Mucosa of rectum (tissue), 2 donors: ENCODE measurements at regions not wholly inside any gene's neighbourhood (a gene's known extent, or its start where the extent isn't known, plus 50 kb on each side); places are given as distances from the start of the nearest gene placed in this dataset.

Source experiments
- H3K27ac ChIP-seq, 2 donors: one replicate each; pipeline ENCODE4 v1.7.0; 2013; ENCODE audit warnings: inconsistent platforms in 2 of 2, low read depth in 2 of 2, low read length in 2 of 2
- H3K27me3 ChIP-seq, 2 donors: one replicate each; pipeline ENCODE4 v1.7.0; 2013; ENCODE audit warnings: low read length in 2 of 2; ENCODE audit not compliant: control insufficient read depth in 2 of 2, insufficient read depth in 2 of 2
- H3K36me3 ChIP-seq, 2 donors: one replicate each; pipeline ENCODE4 v1.7.0; 2013; ENCODE audit warnings: low read length in 2 of 2; ENCODE audit not compliant: control insufficient read depth in 2 of 2, insufficient read depth in 2 of 2
- H3K4me1 ChIP-seq, 2 donors: one replicate each; pipeline ENCODE4 v1.7.0; 2013; ENCODE audit warnings: low read length in 2 of 2, mild to moderate bottlenecking in 1 of 2; ENCODE audit not compliant: control insufficient read depth in 2 of 2, insufficient read depth in 2 of 2
- H3K4me3 ChIP-seq, 2 donors: one replicate each; pipeline ENCODE4 v1.7.0; 2013; ENCODE audit warnings: low read length in 2 of 2
- H3K9ac ChIP-seq, 2 donors: one replicate each; pipeline ENCODE4 v1.7.0; 2013; ENCODE audit warnings: low read length in 2 of 2, low read depth in 1 of 2, mild to moderate bottlenecking in 1 of 2
- H3K9me3 ChIP-seq, 2 donors: one replicate each; pipeline ENCODE4 v1.7.0; 2013; ENCODE audit warnings: low read length in 2 of 2; ENCODE audit not compliant: control insufficient read depth in 2 of 2
- donor health status: healthy.
- donor health status: Normal muscosa, but diverticular disease.

DNA sequence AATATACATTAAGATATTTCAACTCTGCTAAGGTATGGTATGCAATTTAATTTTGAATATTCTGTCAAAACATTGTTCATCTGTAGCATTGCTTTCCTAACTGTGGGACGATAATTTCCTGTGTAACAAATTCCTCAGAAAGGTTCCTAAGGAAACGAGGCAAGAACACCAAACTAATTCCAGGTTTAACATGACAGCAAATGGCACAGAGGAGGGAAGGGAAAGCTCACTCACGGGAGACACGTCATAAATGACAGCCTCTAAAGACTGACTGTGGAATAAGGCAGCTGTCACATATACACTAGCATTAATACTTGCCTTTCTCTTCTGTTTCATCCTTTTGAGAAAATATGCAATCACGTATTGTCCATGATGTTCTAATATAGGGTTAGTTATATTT, 380.6 kb downstream of the LIG4 start:
- no peaks in the 10 kb centered on the region for H3K36me3 ChIP-seq
- H3K9ac ChIP-seq, result no peak overlapping the region
- no peaks in the 10 kb centered on the region for H3K27me3 ChIP-seq
- H3K27ac ChIP-seq, result no peak overlapping the region
- no peak overlapping the region for H3K4me3 ChIP-seq
- H3K4me1 ChIP-seq, result no peaks in the 10 kb centered on the region
- no peaks in the 10 kb centered on the region for H3K9me3 ChIP-seq

DNA sequence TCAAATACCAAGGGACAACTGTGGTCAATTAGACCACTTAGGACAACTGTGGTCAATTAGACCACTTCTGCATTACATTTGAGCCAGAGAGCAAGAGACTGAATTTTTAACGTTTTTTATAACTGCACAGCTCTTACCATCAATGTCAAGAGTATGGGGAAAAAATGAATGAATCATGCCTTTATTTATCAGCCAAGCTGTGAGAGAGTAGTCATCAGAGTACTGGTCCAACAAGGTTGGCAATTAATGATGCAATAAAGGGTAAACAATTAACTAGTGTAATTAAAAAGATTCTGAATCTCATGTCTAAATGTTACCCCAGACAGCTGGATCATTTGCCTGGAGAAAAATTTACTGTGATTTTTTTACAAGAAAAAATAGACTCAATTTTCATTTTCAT, 381.1 kb downstream of the LIG4 start:
- H3K9me3 ChIP-seq, result no peaks in the 10 kb centered on the region
- no peak overlapping the region for H3K27ac ChIP-seq
- H3K36me3 ChIP-seq, result no peaks in the 10 kb centered on the region
- no peaks in the 10 kb centered on the region for H3K4me1 ChIP-seq
- H3K27me3 ChIP-seq, result no peaks in the 10 kb centered on the region
- no peak overlapping the region for H3K9ac ChIP-seq
- no peak overlapping the region for H3K4me3 ChIP-seq

DNA sequence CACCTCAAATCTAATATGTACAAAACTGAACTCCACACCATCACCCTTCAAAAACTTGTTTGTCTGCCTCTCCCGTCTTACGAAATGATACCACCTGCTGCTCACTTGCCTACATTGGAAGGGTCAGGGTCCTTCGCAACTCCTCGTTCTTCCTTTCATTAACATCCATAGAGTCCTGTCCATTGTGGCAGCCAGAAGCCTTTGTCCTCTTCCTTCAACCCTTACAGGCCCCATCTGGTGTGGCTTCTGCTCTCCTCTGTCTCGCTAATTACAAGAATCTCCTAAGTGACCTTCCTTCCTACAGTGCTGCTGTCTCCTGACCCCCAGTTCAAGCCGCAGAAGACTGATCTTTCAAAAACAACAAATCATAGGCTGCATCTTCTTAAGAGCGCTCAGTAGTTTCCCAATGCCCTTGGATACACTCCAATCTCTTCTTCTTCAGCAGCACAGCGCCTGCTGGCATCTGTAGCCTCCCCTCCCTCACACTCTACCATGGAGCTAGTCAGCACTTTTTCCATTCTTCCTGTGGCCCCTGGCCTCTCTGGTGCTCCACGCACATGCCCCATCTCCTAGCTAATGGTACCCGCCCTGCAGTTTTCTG, 382.7 kb downstream of the LIG4 start:
- Histone ChIP-seq H3K27ac (no peak overlapping the region), H3K4me1 (no peaks in the 10 kb centered on the region), H3K9ac (no peak overlapping the region), H3K36me3 (no peaks in the 10 kb centered on the region), H3K27me3 (no peaks in the 10 kb centered on the region), H3K4me3 (no peak overlapping the region), H3K9me3 (no peaks in the 10 kb centered on the region)

GRCh38 chr13:107830804-107831203, 384.5 kb downstream of the LIG4 start:
- H3K4me1 ChIP-seq, result no peaks in the 10 kb centered on the region
- H3K27ac ChIP-seq, result no peak overlapping the region
- H3K4me3 ChIP-seq, result no peak overlapping the region
- no peak overlapping the region for H3K9ac ChIP-seq
- H3K9me3 ChIP-seq, result no peaks in the 10 kb centered on the region
- H3K36me3 ChIP-seq, result no peaks in the 10 kb centered on the region
- no peaks in the 10 kb centered on the region for H3K27me3 ChIP-seq

DNA sequence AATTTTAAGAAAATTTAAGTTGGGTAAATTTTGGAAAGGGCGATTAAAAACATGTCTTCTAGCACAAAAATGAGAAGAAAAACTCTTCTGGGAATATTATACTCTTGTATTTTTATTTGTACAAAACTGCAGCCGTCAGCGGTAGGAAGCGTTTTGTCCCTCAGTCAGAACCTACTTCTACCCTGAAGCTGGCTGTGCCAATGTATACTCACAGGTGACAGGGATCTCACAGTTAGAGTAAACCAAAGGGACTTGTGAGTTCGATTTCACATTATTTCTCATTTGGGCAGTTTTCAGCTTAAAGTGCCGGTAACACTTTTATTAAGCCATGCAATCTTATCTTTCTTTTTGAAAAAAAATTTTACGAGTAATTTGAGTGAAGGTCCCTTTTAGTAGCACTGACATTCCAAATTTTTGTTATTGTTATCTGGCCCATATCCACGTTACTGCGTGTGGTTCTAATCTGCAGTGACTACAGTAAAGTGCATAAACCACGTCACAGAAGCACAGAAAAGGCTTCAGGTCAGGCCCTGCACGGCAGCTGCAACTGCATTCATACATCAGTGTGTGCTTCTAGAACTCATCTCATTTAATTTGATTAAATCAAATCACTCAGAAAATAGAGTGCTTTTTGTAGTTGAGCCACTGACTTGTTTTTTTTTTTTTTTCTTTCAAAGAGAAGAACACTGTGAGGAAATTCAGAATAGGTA, 387.3 kb downstream of the LIG4 start:
- no peak overlapping the region for H3K27ac ChIP-seq
- H3K4me1 ChIP-seq, result no peaks in the 10 kb centered on the region
- no peak overlapping the region for H3K4me3 ChIP-seq
- no peak overlapping the region for H3K9ac ChIP-seq
- no peaks in the 10 kb centered on the region for H3K36me3 ChIP-seq
- no peaks in the 10 kb centered on the region for H3K9me3 ChIP-seq
- H3K27me3 ChIP-seq, result no peaks in the 10 kb centered on the region

GRCh38 chr13:107824635-107825034, 390.7 kb downstream of the LIG4 start:
- H3K9me3 ChIP-seq, result no peaks in the 10 kb centered on the region
- no peak overlapping the region for H3K4me3 ChIP-seq
- no peaks in the 10 kb centered on the region for H3K36me3 ChIP-seq
- no peaks in the 10 kb centered on the region for H3K27me3 ChIP-seq
- H3K9ac ChIP-seq, result no peak overlapping the region
- H3K4me1 ChIP-seq, result no peaks in the 10 kb centered on the region
- H3K27ac ChIP-seq, result no peak overlapping the region

GRCh38 chr13:107822006-107822405, 393.3 kb downstream of the LIG4 start:
- Histone ChIP-seq H3K27ac (no peak overlapping the region), H3K36me3 (no peaks in the 10 kb centered on the region), H3K9ac (no peak overlapping the region), H3K9me3 (no peaks in the 10 kb centered on the region), H3K4me3 (no peak overlapping the region), H3K27me3 (no peaks in the 10 kb centered on the region), H3K4me1 (no peaks in the 10 kb centered on the region)

GRCh38 chr13:107821492-107821891, 393.8 kb downstream of the LIG4 start:
- Histone ChIP-seq H3K27ac (no peak overlapping the region), H3K4me3 (no peak overlapping the region), H3K36me3 (no peaks in the 10 kb centered on the region), H3K4me1 (no peaks in the 10 kb centered on the region), H3K27me3 (no peaks in the 10 kb centered on the region), H3K9ac (no peak overlapping the region), H3K9me3 (no peaks in the 10 kb centered on the region)

- H3K9ac ChIP-seq, result no peak overlapping the region
- no peak overlapping the region for H3K4me3 ChIP-seq
- no peaks in the 10 kb centered on the region for H3K9me3 ChIP-seq
These were observed 396.3 kb downstream of the LIG4 start for GRCh38 chr13:107819071-107819470.

DNA sequence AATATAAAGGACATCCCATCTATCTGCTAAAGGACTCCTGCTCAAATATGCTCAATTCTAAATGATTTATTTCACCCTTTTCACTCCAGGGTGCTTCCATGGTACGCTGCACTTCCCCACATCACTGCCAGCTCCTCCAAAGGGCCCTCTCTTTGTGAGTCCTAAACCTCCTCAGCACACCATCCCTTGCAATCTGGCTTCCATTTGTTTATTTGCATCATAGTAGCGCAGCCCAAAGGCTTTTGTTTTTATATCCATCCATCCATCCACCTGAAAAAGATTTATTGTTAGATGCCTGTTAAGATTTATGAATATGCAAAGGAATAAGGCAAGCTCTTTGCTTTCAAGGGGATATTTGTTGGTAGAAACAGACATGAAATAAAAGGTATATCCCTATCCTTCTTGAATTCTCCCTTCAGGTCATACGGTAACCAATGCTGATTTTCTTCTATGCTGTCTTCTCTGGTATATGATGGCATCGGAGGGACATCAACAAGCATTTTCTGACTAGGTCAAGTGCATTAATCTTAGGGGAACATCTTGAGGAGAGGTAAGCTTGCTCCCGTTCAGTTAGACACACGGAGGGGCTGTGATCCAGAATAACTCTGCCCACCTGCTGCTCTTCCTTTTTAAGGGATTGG, 397.6 kb downstream of the LIG4 start:
- Histone ChIP-seq H3K27me3 (no peaks in the 10 kb centered on the region), H3K9ac (no peak overlapping the region)

More at GRCh38 chr13:107819071-107819470, 396.3 kb downstream of the LIG4 start:
- Histone ChIP-seq H3K4me1 (no peaks in the 10 kb centered on the region), H3K36me3 (no peaks in the 10 kb centered on the region), H3K27ac (no peak overlapping the region), H3K27me3 (no peaks in the 10 kb centered on the region)

More for the DNA sequence above, 397.6 kb downstream of the LIG4 start:
- H3K9me3 ChIP-seq, result no peaks in the 10 kb centered on the region
- no peak overlapping the region for H3K4me3 ChIP-seq
- H3K27ac ChIP-seq, result no peak overlapping the region
- H3K36me3 ChIP-seq, result no peaks in the 10 kb centered on the region
- H3K4me1 ChIP-seq, result no peaks in the 10 kb centered on the region
